ENCODE measurements at regions not wholly inside any gene's neighbourhood (a gene's known extent, or its start where the extent isn't known, plus 50 kb on each side); places are given as distances from the start of the nearest gene placed in this dataset.

GRCh38 chr6:159342146-159342545, 172.9 kb downstream of the FNDC1 start:
- DNase-seq (ENCODE audit: low spot score), result no peak
- Histone ChIP-seq H3K36me3 (replicated peaks; ENCODE audit: insufficient read depth, low read depth) (no peaks in the 10 kb centered on the region), H3K27ac (no peak overlapping the region), H4K20me1 (ENCODE audit: insufficient read depth, poor library complexity, severe bottlenecking) (no peaks in the 10 kb centered on the region), H3K9me3 (ENCODE audit: low read depth) (no peaks in the 10 kb centered on the region), H3K79me2 (no peaks in the 10 kb centered on the region), H2AFZ (no peak overlapping the region), H3K9me2 (replicated peaks; ENCODE audit: insufficient read depth) (no peaks in the 10 kb centered on the region), H3K4me2 (no peak overlapping the region), H3K4me1 (ENCODE audit: insufficient read depth) (no peaks in the 10 kb centered on the region), H3K27me3 (no peaks in the 10 kb centered on the region), H3K4me3 (no peak overlapping the region)
- no peak for TF ChIP-seq CTCF (IDR thresholded peaks at IDR 0.05; ENCODE audit: poor library complexity)
- TF ChIP-seq EZH2phosphoT487 (IDR thresholded peaks at IDR 0.05; ENCODE audit: low read depth, severe bottlenecking, unreplicated experiment), result no peak
- TF ChIP-seq EZH2 (IDR thresholded peaks at IDR 0.05; ENCODE audit: borderline replicate concordance), result no peak
- 74% methylated on average over 2 of the region's 2 CpGs for WGBS (ENCODE audit: low lambda C conversion rate, missing lambda C conversion rate)

GRCh38 chr6:159334068-159334467, 164.9 kb downstream of the FNDC1 start:
- Histone ChIP-seq H3K27me3 (no peaks in the 10 kb centered on the region), H3K36me3 (replicated peaks; ENCODE audit: insufficient read depth, low read depth) (no peaks in the 10 kb centered on the region), H3K4me3 (no peak overlapping the region), H4K20me1 (ENCODE audit: insufficient read depth, poor library complexity, severe bottlenecking) (no peaks in the 10 kb centered on the region), H3K4me2 (no peak overlapping the region), H3K4me1 (ENCODE audit: insufficient read depth) (no peaks in the 10 kb centered on the region), H3K27ac (no peak overlapping the region), H3K9me2 (replicated peaks; ENCODE audit: insufficient read depth) (no peaks in the 10 kb centered on the region), H3K9me3 (ENCODE audit: low read depth) (no peaks in the 10 kb centered on the region), H3K79me2 (no peaks in the 10 kb centered on the region), H2AFZ (no peak overlapping the region)
- WGBS (ENCODE audit: low lambda C conversion rate, missing lambda C conversion rate), result 70% methylated on average over 1 of the region's 1 CpG
- TF ChIP-seq CTCF (IDR thresholded peaks at IDR 0.05; ENCODE audit: poor library complexity), result no peak
- TF ChIP-seq EZH2phosphoT487 (IDR thresholded peaks at IDR 0.05; ENCODE audit: low read depth, severe bottlenecking, unreplicated experiment), result no peak
- no peak for TF ChIP-seq EZH2 (IDR thresholded peaks at IDR 0.05; ENCODE audit: borderline replicate concordance)
- no peak for DNase-seq (ENCODE audit: low spot score)

GRCh38 chr6:159331451-159331850, 162.3 kb downstream of the FNDC1 start:
- Histone ChIP-seq H3K79me2 (no peaks in the 10 kb centered on the region), H3K27ac (no peak overlapping the region), H3K4me1 (ENCODE audit: insufficient read depth) (no peaks in the 10 kb centered on the region), H4K20me1 (ENCODE audit: insufficient read depth, poor library complexity, severe bottlenecking) (no peaks in the 10 kb centered on the region), H3K9me2 (replicated peaks; ENCODE audit: insufficient read depth) (no peaks in the 10 kb centered on the region), H3K27me3 (no peaks in the 10 kb centered on the region), H3K36me3 (replicated peaks; ENCODE audit: insufficient read depth, low read depth) (no peaks in the 10 kb centered on the region), H3K9me3 (ENCODE audit: low read depth) (no peaks in the 10 kb centered on the region), H2AFZ (no peak overlapping the region), H3K4me2 (no peak overlapping the region), H3K4me3 (no peak overlapping the region)
- WGBS (ENCODE audit: low lambda C conversion rate, missing lambda C conversion rate), result 77% methylated on average over 2 of the region's 2 CpGs
- TF ChIP-seq EZH2phosphoT487 (IDR thresholded peaks at IDR 0.05; ENCODE audit: low read depth, severe bottlenecking, unreplicated experiment) (no peak), EZH2 (IDR thresholded peaks at IDR 0.05; ENCODE audit: borderline replicate concordance) (no peak), CTCF (IDR thresholded peaks at IDR 0.05; ENCODE audit: poor library complexity) (no peak)
- DNase-seq (ENCODE audit: low spot score), result no peak

GRCh38 chr6:159329081-159329480, 159.9 kb downstream of the FNDC1 start:
- DNase-seq (ENCODE audit: low spot score), result no peak
- H2AFZ ChIP-seq, result no peak overlapping the region
- no peaks in the 10 kb centered on the region for H3K27me3 ChIP-seq
- no peak overlapping the region for H3K4me3 ChIP-seq
- no peaks in the 10 kb centered on the region for H3K79me2 ChIP-seq
- TF ChIP-seq CTCF (IDR thresholded peaks at IDR 0.05; ENCODE audit: poor library complexity) (no peak), EZH2 (IDR thresholded peaks at IDR 0.05; ENCODE audit: borderline replicate concordance) (no peak), EZH2phosphoT487 (IDR thresholded peaks at IDR 0.05; ENCODE audit: low read depth, severe bottlenecking, unreplicated experiment) (no peak)
- H4K20me1 ChIP-seq (ENCODE audit: insufficient read depth, poor library complexity, severe bottlenecking), result no peaks in the 10 kb centered on the region
- no peak overlapping the region for H3K4me2 ChIP-seq
- 74% methylated on average over 4 of the region's 4 CpGs for WGBS (ENCODE audit: low lambda C conversion rate, missing lambda C conversion rate)
- no peaks in the 10 kb centered on the region for H3K9me3 ChIP-seq (ENCODE audit: low read depth)
- H3K4me1 ChIP-seq (ENCODE audit: insufficient read depth), result no peaks in the 10 kb centered on the region
- H3K9me2 ChIP-seq (replicated peaks; ENCODE audit: insufficient read depth), result no peaks in the 10 kb centered on the region
- no peak overlapping the region for H3K27ac ChIP-seq
- no peaks in the 10 kb centered on the region for H3K36me3 ChIP-seq (replicated peaks; ENCODE audit: insufficient read depth, low read depth)

Measured in hepatocyte (in vitro differentiated cells).